SH-SY5Y (cell line): ENCODE measurements at regions not wholly inside any gene's neighbourhood (a gene's known extent, or its start where the extent isn't known, plus 50 kb on each side); places are given as distances from the start of the nearest gene placed in this dataset.

Experiments used
- GATA2 ChIP-seq: IDR thresholded peaks from 2 replicates; pipeline ENCODE4 v1.6.1; 2011; ENCODE audit warnings: mild to moderate bottlenecking, low read depth, low read length
- GATA3 ChIP-seq: IDR thresholded peaks from 2 replicates; pipeline ENCODE4 v1.6.1; 2011; ENCODE audit warnings: low read depth, mild to moderate bottlenecking, low read length, moderate library complexity

DNA sequence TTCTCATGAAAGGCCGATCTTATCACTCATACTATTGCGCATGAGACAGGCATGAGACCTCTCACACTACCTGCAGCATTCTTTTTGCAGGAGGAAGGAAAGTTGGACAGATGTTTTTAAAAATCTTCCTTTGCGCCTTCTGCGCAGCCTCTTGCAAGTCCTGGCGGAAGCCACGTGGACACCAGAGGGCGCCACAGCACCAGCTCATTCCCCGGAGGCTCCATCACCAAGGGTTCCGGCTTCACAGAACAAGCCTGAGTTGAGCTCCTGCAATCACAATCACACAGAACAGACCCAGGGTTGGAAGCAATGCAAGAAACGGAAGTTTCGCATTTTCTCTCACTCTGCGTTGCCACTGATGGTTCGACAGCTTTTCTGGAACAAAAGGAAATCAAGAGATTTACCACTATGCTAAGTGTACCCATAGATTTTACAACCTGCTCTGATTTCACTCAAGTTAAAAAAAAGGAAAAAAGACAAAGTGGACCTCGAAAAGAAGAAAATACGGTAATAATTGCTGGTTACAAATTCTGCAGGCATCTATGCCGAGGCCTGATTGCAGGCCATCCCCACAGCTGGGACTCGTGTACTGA lies 304.7 kb upstream of the MSX2 start:
- TF ChIP-seq GATA2 (0 out of 2 replicates have a peak, but pooled peaks have one; percentile 24), GATA3 (no peak)
